Daoy (cell line): ENCODE measurements at regions not wholly inside any gene's neighbourhood (a gene's known extent, or its start where the extent isn't known, plus 50 kb on each side); places are given as distances from the start of the nearest gene placed in this dataset.

Source experiments
- DNase-seq: peaks from one replicate; pipeline ENCODE4 v3.0.0-alpha.2; 2015; ENCODE audit warnings: low read depth

GRCh38 chr5:38099205-38100168, 158.9 kb upstream of the EGFLAM start:
- no peak for DNase-seq

GRCh38 chr5:38094889-38095288, 163.5 kb upstream of the EGFLAM start:
- DNase-seq, result no peak

- no peak for DNase-seq
Measured at GRCh38 chr5:38093855-38094254, 164.5 kb upstream of the EGFLAM start.

- DNase-seq, result no peak
Measured at GRCh38 chr5:38086777-38087176, 171.6 kb upstream of the EGFLAM start.

- no peak for DNase-seq
Measured at GRCh38 chr5:38079620-38080402, 178.5 kb upstream of the EGFLAM start.

- peak; percentile 19 for DNase-seq
Measured at GRCh38 chr5:38078161-38078560, 180.2 kb upstream of the EGFLAM start.

GRCh38 chr5:38077652-38078051, 180.7 kb upstream of the EGFLAM start:
- DNase-seq, result no peak

GRCh38 chr5:38071831-38072694, 186.3 kb upstream of the EGFLAM start:
- DNase-seq, result no peak

GRCh38 chr5:38070304-38070950, 187.9 kb upstream of the EGFLAM start:
- DNase-seq, result no peak

- DNase-seq, result peak; percentile 33
Measured at GRCh38 chr5:38069360-38069759, 189.0 kb upstream of the EGFLAM start.

- peak; percentile 65 for DNase-seq
Measured at GRCh38 chr5:38060354-38060753, 198.0 kb upstream of the EGFLAM start.

GRCh38 chr5:38059876-38060275, 198.5 kb upstream of the EGFLAM start:
- no peak for DNase-seq

GRCh38 chr5:38051711-38052511, 206.4 kb upstream of the EGFLAM start:
- DNase-seq, result peak; percentile 10

- no peak for DNase-seq
Measured at GRCh38 chr5:38048400-38048799, 208.6 kb upstream of the GDNF start.

GRCh38 chr5:38046103-38046502, 206.3 kb upstream of the GDNF start:
- DNase-seq, result no peak

- no peak for DNase-seq
Measured at GRCh38 chr5:38045446-38045845, 205.6 kb upstream of the GDNF start.

GRCh38 chr5:38039826-38040225, 200.0 kb upstream of the GDNF start:
- no peak for DNase-seq

- DNase-seq, result no peak
Measured at GRCh38 chr5:38039091-38039490, 199.2 kb upstream of the GDNF start.

- no peak for DNase-seq
Measured at GRCh38 chr5:38036765-38037164, 196.9 kb upstream of the GDNF start.

- no peak for DNase-seq
Measured at GRCh38 chr5:38032149-38032548, 192.3 kb upstream of the GDNF start.
